Stimulated activated CD8-positive, alpha-beta memory T cell treated with anti-CD3 and anti-CD28 coated beads, Interleukin-15, amount 100 ng/mL, for 24 hours (primary cell): ENCODE measurements at regions not wholly inside any gene's neighbourhood (a gene's known extent, or its start where the extent isn't known, plus 50 kb on each side); places are given as distances from the start of the nearest gene placed in this dataset.
"Not testable (repeated sequence)": the region's sequence is repeated elsewhere in the genome, so short reads cannot be mapped to it uniquely, and the experiment has no call there.

Experiments
- DNase-seq: peaks from one replicate; pipeline ENCODE4 v3.0.0-alpha.2; 2020; ENCODE audit warnings: low read depth

DNA sequence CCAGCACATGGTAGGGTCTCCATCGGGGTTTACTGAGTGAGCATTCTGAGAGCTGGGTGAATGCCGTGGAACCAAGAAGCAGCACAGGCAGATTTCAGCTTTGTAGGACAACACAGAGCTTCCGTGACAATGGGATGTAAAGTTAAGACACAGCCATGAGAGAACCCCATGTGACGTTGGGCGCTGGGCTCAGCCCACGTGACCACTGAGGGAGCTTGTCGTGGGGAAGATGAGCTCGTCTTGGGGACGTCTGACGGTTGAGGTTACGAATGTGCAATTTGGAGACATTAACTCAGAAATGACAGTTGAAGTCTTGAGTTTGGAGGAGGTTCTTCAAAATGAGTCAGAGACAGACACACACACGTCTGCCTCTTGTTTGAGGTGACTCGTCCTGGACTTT is 51.5 kb upstream of the MUC20 start:
- DNase-seq, result not testable (repeated sequence)

DNA sequence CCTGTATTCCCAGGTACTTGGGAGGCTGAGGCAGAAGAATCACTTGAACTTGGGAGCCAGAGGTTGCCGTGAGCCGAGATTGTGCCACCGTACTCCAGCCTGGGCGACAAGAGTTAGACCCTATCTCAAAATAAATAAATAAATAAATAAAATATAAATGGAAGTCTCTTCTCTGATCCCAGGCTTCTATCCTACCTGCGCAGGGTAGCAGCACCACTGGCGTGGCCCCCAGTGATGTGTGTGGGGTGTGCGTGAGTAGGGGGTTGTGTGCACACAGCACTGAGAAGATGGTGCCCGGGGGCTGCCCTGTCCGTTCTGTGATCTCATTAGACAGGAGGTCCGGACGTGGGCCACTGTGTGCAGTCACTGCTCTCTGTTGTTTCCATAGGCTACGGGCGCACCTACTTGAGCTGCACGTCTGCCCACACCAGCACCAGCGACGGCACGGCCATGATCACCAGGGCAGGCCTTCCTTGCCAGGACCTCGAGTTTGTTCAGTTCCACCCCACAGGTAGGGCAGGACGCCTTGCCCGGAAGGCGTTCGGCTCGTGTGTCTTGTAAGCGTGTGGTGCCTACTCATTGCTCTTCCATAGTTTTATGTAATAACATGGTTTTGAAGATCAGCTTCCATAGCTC is 52.5 kb upstream of the MUC20 start:
- DNase-seq, result not testable (repeated sequence)

DNA sequence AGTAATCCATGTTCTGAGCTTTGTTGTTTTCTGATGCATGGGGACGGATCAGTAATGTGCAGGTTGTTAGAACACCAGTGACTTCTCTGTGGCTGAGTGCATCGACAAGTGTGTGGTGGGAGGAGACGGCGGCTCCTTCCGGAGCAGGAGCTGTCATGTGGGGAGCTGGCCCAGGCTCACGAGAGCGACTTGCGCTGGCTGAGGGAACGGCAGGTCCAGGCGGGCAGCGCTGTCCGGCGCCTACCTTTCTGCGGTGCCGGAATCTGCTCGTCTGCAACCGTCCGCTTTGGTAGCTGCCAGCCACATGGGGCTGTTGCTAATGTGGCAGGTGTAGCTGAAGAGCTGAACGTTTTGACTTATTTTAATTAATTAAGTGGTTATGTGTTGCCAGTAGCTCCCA is 55.5 kb upstream of the MUC20 start:
- DNase-seq, result not testable (repeated sequence)

DNA sequence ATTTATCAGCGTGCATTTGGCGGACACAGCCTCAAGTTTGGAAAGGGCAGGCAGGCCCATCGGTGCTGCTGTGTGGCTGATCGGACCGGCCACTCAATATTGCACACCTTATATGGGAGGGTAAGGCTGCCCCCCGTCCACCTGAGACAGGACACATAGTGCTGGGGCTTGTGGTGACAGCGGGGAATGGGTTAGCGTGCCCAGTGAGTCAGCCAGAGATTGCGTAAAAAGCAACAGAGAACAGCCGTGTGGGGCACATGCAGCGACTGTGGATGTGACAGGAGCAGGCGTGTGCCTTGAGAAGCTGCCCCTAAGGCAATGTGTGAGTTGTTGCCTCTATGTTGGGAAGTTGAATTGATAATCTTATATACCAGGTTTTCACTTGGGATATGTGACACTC is 56.6 kb upstream of the MUC20 start:
- DNase-seq, result not testable (repeated sequence)

DNA sequence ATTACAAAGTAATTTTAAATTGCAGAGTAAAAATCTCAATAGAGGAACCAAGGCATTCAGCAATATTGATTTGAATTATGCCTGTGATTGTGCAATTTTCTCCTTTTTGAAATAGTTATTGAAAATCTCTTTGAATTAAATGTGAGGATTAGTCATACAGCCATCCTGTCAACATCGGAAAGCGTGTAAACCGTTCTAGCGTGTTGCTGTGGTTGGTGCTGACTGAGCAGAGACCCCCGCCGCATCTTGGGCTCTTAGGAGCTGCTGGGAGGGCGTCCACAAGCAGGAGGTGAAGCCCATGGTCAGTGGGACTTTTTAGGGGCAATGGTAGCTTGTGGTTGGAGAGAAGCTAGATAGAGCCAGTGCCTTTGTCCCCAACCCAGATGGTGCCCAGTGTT is 61.6 kb upstream of the MUC20 start:
- not testable (repeated sequence) for DNase-seq

DNA sequence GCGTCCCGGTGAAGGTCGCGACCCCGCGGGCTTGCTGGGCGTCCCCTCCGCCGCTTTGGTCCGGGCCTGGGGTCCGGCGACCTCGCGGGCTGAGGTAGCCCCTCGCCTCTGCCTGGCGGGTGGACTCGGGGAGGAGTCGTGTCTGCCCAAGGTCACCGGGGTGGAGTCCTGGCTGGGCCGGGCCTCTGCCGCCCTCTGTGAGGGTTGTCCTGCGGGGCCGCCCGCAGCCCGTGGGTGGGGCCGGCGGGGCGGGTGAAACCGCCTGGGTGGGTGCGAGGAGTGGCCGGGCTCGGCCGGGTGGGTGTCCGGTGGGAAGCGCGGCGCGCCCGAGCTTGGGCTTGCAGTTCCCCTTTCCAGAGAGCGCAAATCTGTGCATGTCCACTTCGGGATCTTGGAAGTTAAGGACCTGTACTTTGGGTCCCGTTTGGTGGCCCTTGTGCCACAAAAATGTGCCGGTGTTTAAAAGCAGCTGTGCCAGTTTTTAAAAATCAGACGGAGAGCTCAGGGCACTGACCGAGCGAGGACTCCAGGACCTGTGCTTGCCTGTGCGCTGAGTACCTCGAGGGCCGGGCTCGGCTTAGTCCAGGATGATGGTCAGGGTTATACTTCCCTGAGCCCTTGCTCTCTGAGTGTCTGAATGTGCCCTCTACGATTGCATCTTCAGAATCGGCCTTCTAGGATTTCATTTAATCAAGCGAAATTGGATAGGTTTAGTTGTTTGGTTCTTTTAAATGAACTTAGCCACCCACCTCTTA is 62.2 kb upstream of the MUC20 start:
- not testable (repeated sequence) for DNase-seq

DNA sequence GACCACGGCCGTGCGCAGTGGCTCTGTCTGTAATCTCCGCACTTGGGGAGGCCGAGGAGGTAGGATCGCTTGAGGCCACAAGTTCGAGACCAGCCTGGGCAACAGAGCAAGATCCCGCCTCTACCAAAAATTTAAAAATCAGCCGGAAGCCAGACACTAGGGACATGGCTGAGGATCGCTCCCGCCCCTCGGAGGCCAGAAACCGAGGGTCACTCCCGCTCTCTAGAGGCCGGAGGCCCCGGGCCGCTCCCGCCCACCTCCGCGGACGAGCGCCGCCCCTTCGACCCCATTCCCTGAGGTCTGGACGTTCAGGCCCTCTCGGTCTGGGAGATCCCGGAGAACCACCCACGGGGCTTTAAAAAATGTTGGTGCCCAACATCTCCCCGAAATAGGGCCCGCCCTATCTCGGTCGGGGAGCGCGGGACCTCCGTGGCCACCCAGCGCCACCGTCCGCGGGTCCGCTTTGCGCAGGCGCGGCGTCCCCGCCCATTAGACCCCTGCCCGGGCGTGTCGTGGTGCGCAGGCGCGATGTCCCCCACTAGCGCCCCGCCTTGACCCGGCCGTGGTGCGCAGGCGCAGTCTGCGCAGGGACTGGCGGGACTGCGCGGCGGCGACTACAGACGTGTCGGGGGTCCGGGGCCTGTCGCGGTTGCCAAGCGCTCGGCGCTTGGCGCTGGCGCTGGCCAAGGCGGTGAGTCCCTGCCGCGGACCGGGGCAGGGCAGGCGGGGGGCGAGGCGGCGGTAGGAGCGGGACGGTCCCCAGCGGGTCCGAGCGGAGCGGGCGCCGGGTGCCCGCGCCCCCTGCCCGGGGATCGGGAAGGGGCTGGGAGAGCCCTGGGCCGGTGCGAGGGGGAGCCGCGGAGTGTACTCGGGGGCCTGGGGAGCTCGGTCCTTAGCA is 63.1 kb upstream of the MUC20 start:
- peak; percentile 90 for DNase-seq

DNA sequence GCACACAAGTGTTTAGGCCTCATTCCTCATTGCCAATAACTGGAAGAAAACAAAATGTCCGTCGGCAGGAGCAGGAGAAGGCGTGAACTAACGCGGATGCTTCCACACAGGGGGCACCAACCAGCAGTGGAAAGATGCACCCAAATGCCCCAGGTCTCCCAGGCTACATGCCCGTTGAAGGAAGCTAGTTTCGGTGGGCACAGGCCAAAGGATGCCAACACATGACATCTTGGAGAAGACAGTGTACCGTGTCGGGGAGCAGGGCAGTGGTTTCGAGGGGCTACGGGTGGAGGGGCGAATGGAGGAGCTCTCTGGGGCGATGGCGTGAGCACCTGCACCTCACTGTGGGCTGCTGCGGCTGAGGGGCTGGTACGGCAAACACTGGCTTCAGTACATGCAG is 64.7 kb upstream of the MUC20 start:
- DNase-seq, result not testable (repeated sequence)

DNA sequence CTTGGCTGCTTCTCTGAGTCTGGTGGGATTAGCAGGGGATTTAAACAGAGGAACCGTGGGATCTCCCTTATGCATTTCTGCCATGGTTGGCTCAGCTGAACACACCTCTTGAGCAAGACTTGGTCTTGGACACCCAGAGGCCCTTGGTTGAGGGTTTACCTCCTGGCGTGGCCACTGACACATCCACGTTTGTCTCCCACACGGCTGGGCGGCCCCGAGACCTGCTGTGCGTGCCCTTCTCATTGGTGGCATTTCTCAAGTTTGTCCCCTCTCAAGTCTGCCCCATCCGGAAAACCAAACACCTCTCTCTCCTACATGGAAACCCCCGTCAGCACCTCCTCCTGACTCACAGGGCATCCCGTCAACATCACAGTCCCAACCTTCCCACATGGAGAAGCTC is 66.0 kb upstream of the MUC20 start:
- DNase-seq, result not testable (repeated sequence)

DNA sequence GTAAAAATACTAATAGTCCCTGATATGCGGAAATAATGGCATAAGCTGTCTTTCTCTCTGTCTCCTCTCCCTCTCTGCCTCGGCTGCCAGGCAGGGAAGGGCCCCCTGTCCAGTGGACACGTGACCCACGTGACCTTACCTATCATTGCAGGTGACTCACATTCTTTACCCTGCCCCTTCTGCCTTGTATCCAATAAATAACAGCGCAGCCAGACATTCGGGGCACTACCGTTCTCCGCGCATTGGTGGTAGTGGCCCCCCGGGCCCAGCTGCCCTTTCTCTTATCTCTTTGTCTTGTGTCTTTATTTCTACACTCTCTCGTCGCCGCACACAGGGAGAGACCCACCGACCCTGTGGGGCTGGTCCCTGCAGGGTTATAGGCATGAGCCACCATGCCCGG is 66.6 kb upstream of the MUC20 start:
- not testable (repeated sequence) for DNase-seq

DNA sequence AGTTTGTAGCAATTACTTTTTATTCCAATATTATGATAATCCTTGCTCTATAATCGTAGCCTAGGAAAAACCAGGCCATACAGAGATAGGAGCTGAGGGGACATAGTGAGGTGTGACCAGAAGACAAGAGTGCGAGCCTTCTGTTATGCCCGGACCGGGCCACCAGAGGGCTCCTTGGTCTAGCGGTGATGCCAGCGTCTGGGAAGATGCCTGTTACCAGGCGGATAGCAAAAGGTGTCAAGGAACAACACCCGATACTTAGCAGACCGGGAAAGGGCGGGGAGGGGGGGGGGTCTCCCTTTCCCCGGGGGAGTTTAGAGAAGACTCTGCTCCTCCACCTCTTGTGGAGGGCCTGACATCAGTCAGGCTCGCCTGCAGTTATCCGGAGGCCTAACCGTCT is 67.1 kb upstream of the MUC20 start:
- DNase-seq, result not testable (repeated sequence)

DNA sequence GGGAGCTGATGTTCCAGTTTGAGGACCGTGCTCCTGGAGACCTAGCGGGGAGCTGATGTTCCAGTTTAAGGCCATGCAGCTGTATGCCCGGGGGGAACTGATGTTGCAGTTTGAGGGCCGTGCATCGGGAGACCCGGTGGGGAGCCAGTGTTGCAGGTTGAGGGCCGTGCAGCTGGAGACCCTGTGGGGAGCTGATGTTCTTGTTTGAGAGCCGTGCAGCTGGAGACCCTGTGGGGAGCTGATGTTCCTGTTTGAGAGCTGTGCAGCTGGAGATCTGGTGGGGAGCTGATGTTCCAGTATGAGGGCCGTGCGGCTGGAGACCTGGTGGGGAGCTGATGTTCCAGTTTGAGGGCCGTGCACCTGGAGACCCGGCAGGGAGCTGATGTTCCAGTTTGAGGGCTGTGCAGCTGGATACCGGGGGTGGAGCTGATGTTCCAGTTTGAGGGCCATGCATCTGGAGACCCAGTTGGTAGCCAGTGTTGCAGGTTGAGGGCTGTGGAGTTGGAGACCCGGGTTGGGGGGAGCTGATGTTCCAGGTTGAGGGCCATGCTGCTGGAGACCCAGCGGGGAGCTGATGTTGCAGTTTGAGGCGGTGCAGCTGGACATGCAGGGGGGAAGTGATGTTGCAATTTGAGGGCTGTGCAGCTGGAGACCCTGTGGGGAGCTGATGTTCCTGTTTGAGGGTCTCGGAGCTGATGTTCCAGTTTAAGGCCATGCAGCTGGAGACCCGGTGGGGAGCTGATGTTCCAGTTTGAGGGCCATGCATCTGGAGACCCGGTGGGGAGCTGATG is 64.4 kb upstream of the APOD start:
- DNase-seq, result not testable (repeated sequence)

DNA sequence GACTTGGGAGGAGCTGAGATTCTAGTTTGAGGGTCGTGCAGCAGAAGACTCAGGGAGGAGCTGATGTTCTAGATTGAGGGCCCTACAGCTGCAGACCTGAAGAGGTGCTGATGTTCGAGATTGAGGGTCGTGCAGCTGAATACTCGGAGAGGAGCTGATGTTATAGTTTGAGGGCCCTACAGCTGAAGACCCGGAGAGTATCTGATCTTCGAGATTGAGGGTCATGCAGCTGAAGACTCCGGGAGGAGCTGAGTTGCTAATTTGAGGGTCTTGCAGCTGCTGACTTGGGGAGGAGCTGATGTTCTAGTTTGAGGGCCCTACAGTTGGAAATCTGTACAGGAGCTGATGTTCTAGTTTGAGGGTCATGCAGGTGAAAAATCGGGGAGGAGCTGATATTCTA is 62.1 kb upstream of the APOD start:
- DNase-seq, result not testable (repeated sequence)

DNA sequence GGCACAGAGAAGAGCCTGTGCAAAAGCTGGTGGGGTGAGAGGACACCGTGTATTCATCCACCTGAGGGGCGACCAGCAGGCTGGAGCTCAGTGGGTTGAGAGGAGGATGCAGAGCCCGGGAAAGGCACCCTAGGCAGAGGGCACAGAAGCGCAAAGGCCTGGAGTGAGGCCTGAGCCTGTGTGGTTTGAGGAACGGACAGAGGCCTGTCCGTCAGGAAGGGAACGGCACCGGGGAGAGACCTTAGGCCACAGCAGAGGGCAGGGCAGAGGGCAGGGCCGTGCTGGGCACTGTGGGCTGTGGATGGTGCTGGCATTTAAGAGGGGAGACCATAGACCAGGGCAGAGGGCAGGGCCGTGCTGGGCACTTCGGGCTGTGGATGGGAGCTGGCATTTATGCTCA is 59.5 kb upstream of the APOD start:
- not testable (repeated sequence) for DNase-seq

DNA sequence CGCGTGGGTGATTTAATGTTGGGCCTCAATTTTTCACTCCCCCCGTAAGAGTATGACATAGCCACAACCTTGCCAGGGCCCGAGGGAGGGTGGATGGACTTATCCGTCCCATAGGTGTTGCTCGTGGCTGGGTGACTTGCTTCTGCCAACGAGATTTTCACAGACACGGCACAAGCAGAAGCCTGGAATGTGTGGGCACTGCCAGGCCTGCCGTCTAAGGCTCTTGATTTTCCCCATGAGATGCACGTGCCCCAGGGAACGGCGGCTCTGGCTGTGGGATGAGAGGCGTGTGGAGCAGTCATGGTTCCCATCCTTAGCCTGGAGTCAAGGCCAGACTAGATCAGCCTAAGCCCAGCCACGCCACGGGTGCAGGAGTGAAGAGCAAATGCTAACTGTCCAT is 58.6 kb upstream of the APOD start:
- DNase-seq, result not testable (repeated sequence)

DNA sequence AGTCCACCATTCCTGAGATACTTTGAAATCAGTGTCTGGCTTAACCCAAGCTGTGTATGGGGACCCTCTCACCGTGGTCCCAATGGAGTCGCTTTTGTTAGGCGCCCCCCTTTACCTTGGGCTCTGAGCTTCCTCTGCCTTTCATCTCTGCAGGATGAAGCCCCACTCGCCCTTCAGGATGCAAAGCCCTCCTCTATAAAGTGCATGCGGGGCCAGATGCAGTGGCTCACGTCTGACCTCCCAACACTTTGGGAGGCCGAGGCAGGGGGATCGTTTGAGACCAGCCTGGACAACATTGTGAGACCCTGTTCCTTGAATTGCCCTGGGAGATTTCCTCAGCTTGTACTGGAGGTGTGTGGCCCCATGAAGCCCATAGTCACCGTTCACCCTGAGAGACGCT is 54.7 kb upstream of the APOD start:
- DNase-seq, result not testable (repeated sequence)

DNA sequence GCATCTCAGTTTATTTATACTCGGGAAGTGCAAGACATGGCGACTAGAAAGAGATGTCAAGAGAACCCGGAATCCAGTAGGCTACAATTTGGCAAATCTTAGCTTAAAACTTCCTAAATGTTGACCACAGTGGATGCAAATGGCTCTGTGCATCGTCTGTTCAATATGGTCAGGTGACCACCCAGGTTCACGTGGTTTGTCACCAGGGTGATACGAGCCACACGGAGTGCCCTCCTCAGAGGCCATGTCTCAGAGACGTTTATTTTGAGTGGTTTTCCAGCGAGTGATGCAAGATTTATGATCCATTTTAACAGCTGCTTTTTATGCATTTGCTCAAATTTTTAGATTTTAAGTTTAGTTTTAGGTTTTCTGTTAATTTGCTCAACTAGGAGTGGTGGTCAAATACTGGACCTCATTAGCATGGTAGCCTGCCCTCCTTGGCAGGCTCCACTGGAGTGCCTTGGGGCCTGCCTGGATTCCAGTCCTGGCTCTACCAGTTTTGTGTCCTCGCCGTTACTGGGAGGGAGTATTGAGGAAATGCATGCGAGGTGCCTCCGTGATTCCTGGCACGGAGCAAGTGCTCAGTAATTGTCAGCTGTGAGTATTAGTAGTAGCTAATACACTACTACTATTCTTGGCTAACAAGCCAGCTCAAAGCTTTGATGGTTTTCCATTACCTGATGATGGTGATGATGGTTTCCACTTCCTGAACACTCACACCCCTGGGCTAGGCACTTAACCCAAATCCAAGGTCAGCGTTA is 53.9 kb upstream of the APOD start:
- not testable (repeated sequence) for DNase-seq

DNA sequence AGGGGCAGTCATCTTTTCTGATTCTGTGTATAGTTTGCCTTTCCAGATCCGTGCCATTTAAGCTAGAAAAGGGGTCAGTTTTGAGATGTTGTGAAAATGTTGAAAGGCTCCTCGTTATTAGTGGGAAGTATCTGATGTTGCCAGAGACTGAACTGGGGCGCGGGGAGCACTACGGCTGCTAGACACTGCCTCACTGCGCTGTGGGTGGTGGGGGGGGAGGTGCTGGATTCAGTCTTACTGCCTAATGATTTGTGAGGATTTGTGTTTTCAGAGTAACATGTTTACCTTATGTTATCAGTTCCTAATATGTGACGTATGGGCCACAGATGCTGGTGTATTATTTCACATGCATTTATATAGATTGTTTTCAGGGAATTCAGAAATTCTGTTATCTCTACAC is 53.3 kb upstream of the APOD start:
- DNase-seq, result not testable (repeated sequence)

DNA sequence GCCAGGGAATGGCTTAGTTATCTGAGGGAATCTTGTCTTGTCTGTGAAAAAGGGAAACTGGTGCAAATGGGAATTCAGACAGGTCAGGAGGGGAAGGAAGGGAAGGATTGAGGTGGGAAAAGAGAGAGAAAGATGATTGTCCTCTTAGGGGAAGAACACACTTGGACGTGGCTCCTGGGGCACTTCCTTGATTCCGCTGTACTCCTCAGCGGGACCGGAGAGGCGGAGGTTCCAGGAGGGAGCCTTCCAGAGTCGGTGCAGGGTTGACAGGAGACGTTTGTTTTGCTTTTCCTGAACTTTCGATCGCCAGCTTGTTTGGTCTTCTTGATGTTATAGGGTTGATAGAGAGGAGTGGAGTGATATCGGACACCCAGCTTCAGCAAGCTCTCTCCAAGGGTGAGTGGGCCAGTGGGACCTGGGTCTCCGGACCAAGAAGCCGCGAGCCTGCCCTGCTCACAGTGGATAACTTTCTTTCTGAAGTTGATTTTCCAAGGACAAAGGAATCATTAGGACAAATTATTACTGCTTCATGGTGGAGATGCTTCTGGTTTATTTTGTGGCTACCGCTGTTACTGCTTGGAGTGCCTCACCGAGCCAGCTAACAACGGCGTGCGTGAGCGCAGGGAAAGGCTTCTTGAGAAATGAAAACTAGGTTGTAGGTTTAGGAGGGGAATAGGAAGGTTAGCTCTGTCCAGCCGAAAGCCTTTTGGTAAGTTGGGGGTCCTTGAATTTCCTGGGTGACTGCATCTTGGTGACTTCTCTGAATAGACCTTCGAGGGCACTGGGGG is 52.4 kb upstream of the APOD start:
- DNase-seq, result not testable (repeated sequence)

DNA sequence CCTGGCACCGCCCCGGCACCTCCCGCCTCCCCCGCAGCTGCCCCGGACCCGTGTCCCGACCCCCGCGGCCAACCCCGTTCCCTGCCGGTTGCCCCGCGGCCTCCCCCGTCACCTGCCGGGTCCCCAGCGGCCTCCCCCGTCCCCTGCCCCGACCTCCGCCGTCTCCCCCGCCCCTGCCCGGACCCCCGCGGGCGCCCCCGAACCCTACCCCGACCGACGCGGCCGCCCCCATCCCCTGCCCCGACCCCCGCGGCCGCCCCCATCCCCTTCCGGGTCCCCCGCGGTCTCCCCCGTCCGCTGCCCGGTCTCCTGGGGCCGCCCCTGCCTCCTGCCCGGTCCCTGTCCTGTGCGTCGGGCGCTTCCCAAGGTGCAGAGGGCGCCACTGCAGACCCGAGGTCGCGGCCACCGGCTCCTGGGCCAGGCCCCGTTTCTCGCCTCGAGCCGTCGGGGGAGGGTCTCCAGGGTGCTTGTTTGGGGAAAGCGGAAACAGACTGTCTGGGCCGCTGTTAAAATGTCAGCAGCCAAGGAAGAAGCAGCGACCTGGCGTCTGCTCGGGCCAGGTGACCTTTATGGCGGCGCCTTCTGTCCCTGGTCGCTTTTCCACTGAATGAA is 51.6 kb upstream of the APOD start:
- not testable (repeated sequence) for DNase-seq
